Fibroblast of lung (primary cell): ENCODE measurements at regions not wholly inside any gene's neighbourhood (a gene's known extent, or its start where the extent isn't known, plus 50 kb on each side); places are given as distances from the start of the nearest gene placed in this dataset.

Source experiments
- CTCF ChIP-seq, 2 donors: IDR thresholded peaks in 1 of 2; conservative IDR thresholded peaks in 1 of 2; 1 replicate in 1 of 2; 2 replicates in 1 of 2; pipeline ENCODE4 v1.5.1; 2011 to 2012; ENCODE audit warnings: low read length in 2 of 2, control low read depth in 1 of 2, inconsistent platforms in 1 of 2, low read depth in 1 of 2, mild to moderate bottlenecking in 1 of 2
- EZH2 ChIP-seq: IDR thresholded peaks from 2 replicates; pipeline ENCODE4 v1.5.1; 2012; ENCODE audit warnings: low read length, control low read depth, mild to moderate bottlenecking; ENCODE audit errors: missing control alignments

GRCh38 chr7:90078921-90079320 is 75.3 kb upstream of the STEAP1 start:
- no peak for TF ChIP-seq CTCF (conservative IDR thresholded peaks at IDR 0.05 in 1 of 2, IDR thresholded peaks at IDR 0.05 in 1 of 2; ENCODE audit: low read depth in 1 of 2, low read length in 2 of 2)
- TF ChIP-seq EZH2: no peak
